GM18861 (cell line): ENCODE measurements at regions not wholly inside any gene's neighbourhood (a gene's known extent, or its start where the extent isn't known, plus 50 kb on each side); places are given as distances from the start of the nearest gene placed in this dataset.
"Not testable (repeated sequence)": the region's sequence is repeated elsewhere in the genome, so short reads cannot be mapped to it uniquely, and the experiment has no call there.

Experiments
- ATAC-seq: cut with Tn5 transposase; IDR thresholded peaks from one replicate; pipeline ENCODE4 v1.9.1; 2021; ENCODE audit not compliant: unreplicated experiment

- no peak for ATAC-seq
Observed at GRCh38 chr14:51443195-51444018, 203.4 kb downstream of the TMX1 start.

GRCh38 chr14:51444353-51445000 lies 204.4 kb downstream of the TMX1 start:
- no peak for ATAC-seq

GRCh38 chr14:51445001-51445390 lies 204.9 kb downstream of the TMX1 start:
- ATAC-seq: no peak

- no peak for ATAC-seq
Observed at GRCh38 chr14:51446771-51447170, 204.9 kb upstream of the FRMD6 start.

GRCh38 chr14:51447411-51447810 lies 204.3 kb upstream of the FRMD6 start:
- no peak for ATAC-seq

GRCh38 chr14:51448831-51449670 lies 202.7 kb upstream of the FRMD6 start:
- no peak for ATAC-seq

GRCh38 chr14:51449681-51450080 lies 202.0 kb upstream of the FRMD6 start:
- ATAC-seq: no peak

- no peak for ATAC-seq
Observed at GRCh38 chr14:51451561-51451960, 200.1 kb upstream of the FRMD6 start.

GRCh38 chr14:51453869-51454268 lies 197.8 kb upstream of the FRMD6 start:
- ATAC-seq: no peak

- ATAC-seq: no peak
Observed at GRCh38 chr14:51454351-51454750, 197.4 kb upstream of the FRMD6 start.

- no peak for ATAC-seq
Observed at GRCh38 chr14:51455041-51455835, 196.5 kb upstream of the FRMD6 start.

- no peak for ATAC-seq
Observed at GRCh38 chr14:51457843-51458562, 193.7 kb upstream of the FRMD6 start.

GRCh38 chr14:51458563-51458955 lies 193.2 kb upstream of the FRMD6 start:
- no peak for ATAC-seq

- ATAC-seq: no peak
Observed at GRCh38 chr14:51460011-51460410, 191.7 kb upstream of the FRMD6 start.

- no peak for ATAC-seq
Observed at GRCh38 chr14:51462182-51462581, 189.5 kb upstream of the FRMD6 start.

GRCh38 chr14:51462706-51463105 lies 189.0 kb upstream of the FRMD6 start:
- no peak for ATAC-seq

- ATAC-seq: no peak
Observed at GRCh38 chr14:51463461-51463860, 188.2 kb upstream of the FRMD6 start.

- ATAC-seq: no peak
Observed at GRCh38 chr14:51464411-51464810, 187.3 kb upstream of the FRMD6 start.

GRCh38 chr14:51465486-51465885 lies 186.2 kb upstream of the FRMD6 start:
- no peak for ATAC-seq

- not testable (repeated sequence) for ATAC-seq
Observed at GRCh38 chr14:51467392-51467791, 184.3 kb upstream of the FRMD6 start.
